NCI-H526 (cell line): ENCODE measurements at regions not wholly inside any gene's neighbourhood (a gene's known extent, or its start where the extent isn't known, plus 50 kb on each side); places are given as distances from the start of the nearest gene placed in this dataset.

Experiments
- DNase-seq, 2 experiments: peaks; one replicate each; lab custom pipeline; 2025; lab: John Stamatoyannopoulos, UW

GRCh38 chr7:117929237-117929636, 56.0 kb upstream of the CTTNBP2 start:
- no peak for DNase-seq

GRCh38 chr7:117931314-117931713, 58.1 kb upstream of the CTTNBP2 start:
- DNase-seq, result no peak

GRCh38 chr7:117937049-117937752, 64.0 kb upstream of the CTTNBP2 start:
- DNase-seq, result no peak

GRCh38 chr7:117937753-117938483, 64.7 kb upstream of the CTTNBP2 start:
- no peak for DNase-seq

GRCh38 chr7:117941138-117941810, 68.0 kb upstream of the CTTNBP2 start:
- DNase-seq, result no peak

GRCh38 chr7:117942780-117943179, 69.5 kb upstream of the CTTNBP2 start:
- no peak for DNase-seq

GRCh38 chr7:117944886-117945285, 71.6 kb upstream of the CTTNBP2 start:
- DNase-seq, result no peak

GRCh38 chr7:117946151-117946633, 73.0 kb upstream of the CTTNBP2 start:
- no peak for DNase-seq

- DNase-seq, result no peak
Observed at GRCh38 chr7:117949232-117949631, 76.0 kb upstream of the CTTNBP2 start.

- no peak for DNase-seq
Observed at GRCh38 chr7:117950601-117951260, 77.5 kb upstream of the CTTNBP2 start.

- DNase-seq, result no peak
Observed at GRCh38 chr7:117951285-117951684, 78.0 kb upstream of the CTTNBP2 start.

GRCh38 chr7:117951691-117952280, 78.5 kb upstream of the CTTNBP2 start:
- DNase-seq, result peak; percentile 7 to 12

- DNase-seq, result no peak
Observed at GRCh38 chr7:117955046-117955445, 81.8 kb upstream of the CTTNBP2 start.

- DNase-seq, result no peak
Observed at GRCh38 chr7:117960351-117960750, 87.1 kb upstream of the CTTNBP2 start.

- DNase-seq, result no peak
Observed at GRCh38 chr7:117961235-117961634, 88.0 kb upstream of the CTTNBP2 start.

GRCh38 chr7:117962366-117962994, 89.2 kb upstream of the CTTNBP2 start:
- no peak for DNase-seq

- DNase-seq, result no peak
Observed at GRCh38 chr7:117963264-117964197, 90.3 kb upstream of the CTTNBP2 start.

- DNase-seq, result no peak
Observed at GRCh38 chr7:117970801-117971200, 97.6 kb upstream of the CTTNBP2 start.

- DNase-seq, result no peak
Observed at GRCh38 chr7:117971556-117972244, 98.5 kb upstream of the CTTNBP2 start.

- no peak for DNase-seq
Observed at GRCh38 chr7:117972606-117973005, 99.4 kb upstream of the CTTNBP2 start.
